Chondrocyte (in vitro differentiated cells): ENCODE measurements at regions not wholly inside any gene's neighbourhood (a gene's known extent, or its start where the extent isn't known, plus 50 kb on each side); places are given as distances from the start of the nearest gene placed in this dataset.

Experiments used
- DNase-seq: peaks from one replicate; pipeline ENCODE4 v3.0.0; 2021; ENCODE audit warnings: mixed read lengths, low spot score
- H3K27ac Mint-ChIP-seq: one replicate; pipeline ENCODE4 v1.8.0; 2021; ENCODE audit warnings: mild to moderate bottlenecking, moderate library complexity, mixed read lengths; ENCODE audit not compliant: unreplicated experiment
- H3K27me3 Mint-ChIP-seq: 2 replicates; pipeline ENCODE4 v1.8.0; 2021; ENCODE audit warnings: low read depth, mixed read lengths
- H3K36me3 Mint-ChIP-seq: 2 replicates; pipeline ENCODE4 v1.8.0; 2021; ENCODE audit warnings: low read depth, mixed read lengths
- H3K4me1 Mint-ChIP-seq: 2 replicates; pipeline ENCODE4 v1.8.0; 2021; ENCODE audit warnings: low read depth, mild to moderate bottlenecking, mixed read lengths
- H3K4me3 Mint-ChIP-seq: one replicate; pipeline ENCODE4 v1.8.0; 2021; ENCODE audit warnings: mild to moderate bottlenecking, moderate library complexity, mixed read lengths; ENCODE audit not compliant: unreplicated experiment
- H3K9me3 Mint-ChIP-seq: 2 replicates; pipeline ENCODE4 v1.8.0; 2021; ENCODE audit warnings: low read depth, mixed read lengths
- CTCF ChIP-seq: fragments of 200-600 bp; sonication (generic); IDR thresholded peaks from 2 replicates; pipeline ENCODE4 v1.5.0; 2021; ENCODE audit warnings: antibody characterized with exemption, mild to moderate bottlenecking, moderate library complexity

GRCh38 chrX:148284056-148284455, 216.4 kb upstream of the AFF2 start:
- Mint-ChIP-seq H3K9me3 (peaks cover 12% of the 10 kb centered on the region), H3K27me3 (no peaks in the 10 kb centered on the region), H3K36me3 (no peaks in the 10 kb centered on the region), H3K4me3 (no peak overlapping the region), H3K27ac (no peak overlapping the region), H3K4me1 (no peaks in the 10 kb centered on the region)
- TF ChIP-seq CTCF: no peak
- DNase-seq: no peak

DNA sequence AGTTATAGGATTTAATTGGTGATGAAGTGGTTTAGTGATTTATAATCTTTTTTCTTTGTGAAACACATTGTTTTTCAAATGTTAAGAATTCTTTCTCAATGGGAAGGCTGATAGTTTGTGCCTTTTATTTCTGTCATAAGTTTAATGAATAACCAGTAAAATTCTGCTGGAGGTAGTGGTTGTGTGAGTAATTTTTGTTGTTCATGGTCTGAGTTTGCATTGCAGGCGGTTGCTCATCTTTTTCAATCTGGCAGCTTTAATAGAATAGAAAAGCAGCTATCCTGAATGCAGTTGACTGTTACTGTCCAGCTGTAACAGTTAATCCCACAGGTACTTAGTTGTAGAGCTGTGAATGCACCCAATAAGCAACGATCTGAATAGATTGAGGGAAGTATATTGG, 215.6 kb upstream of the AFF2 start:
- no peak overlapping the region for H3K27ac Mint-ChIP-seq

DNA sequence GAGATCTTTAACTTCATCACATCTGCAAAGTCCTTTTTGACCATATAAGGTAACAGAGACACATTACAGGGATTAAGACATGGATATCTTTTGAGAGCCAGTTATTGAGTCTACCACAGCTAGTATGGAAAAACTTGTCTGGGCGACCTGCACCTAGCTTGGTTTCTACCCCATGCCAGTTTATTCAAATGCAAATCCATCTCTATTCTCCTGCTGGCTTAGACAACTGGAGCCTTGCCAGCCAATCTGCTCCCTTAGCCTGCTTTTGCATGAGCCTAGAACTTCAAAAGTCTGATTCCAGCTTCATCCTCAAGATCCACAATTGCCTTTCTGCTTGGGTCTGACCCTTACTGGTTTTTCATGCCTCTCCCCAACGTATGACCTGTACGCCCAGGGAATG, 212.0 kb upstream of the AFF2 start:
- Mint-ChIP-seq H3K4me3 (no peak overlapping the region), H3K9me3 (peaks cover 21% of the 10 kb centered on the region)
- no peak for TF ChIP-seq CTCF

More for the DNA sequence above, 215.6 kb upstream of the AFF2 start:
- H3K9me3 Mint-ChIP-seq: peaks cover 18% of the 10 kb centered on the region
- DNase-seq: no peak
- TF ChIP-seq CTCF: no peak
- H3K4me1 Mint-ChIP-seq: no peaks in the 10 kb centered on the region
- no peaks in the 10 kb centered on the region for H3K36me3 Mint-ChIP-seq
- no peaks in the 10 kb centered on the region for H3K27me3 Mint-ChIP-seq
- H3K4me3 Mint-ChIP-seq: no peak overlapping the region

DNA sequence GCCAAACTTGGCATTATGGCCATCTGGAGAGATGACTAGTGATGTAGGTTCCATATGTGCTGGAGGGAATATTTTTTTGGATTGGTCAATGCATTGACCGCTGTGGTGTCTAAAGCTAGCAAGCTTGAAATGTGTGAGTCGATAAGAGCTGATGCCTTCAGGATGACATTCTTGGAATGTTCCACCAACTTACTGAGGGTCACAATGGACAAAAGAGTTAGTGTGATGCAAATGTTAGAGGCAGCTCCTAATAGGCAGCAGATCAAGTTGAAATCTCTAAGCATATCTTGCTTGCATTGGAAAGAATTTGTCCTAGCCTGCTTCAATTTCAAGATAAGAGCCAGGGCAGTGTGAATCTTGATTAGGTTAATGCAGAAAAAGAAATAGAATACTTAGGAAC, 210.4 kb upstream of the AFF2 start:
- no peak for TF ChIP-seq CTCF

More for the DNA sequence above, 212.0 kb upstream of the AFF2 start:
- Mint-ChIP-seq H3K4me1 (no peaks in the 10 kb centered on the region), H3K36me3 (no peaks in the 10 kb centered on the region), H3K27me3 (no peaks in the 10 kb centered on the region), H3K27ac (no peak overlapping the region)
- DNase-seq: no peak

DNA sequence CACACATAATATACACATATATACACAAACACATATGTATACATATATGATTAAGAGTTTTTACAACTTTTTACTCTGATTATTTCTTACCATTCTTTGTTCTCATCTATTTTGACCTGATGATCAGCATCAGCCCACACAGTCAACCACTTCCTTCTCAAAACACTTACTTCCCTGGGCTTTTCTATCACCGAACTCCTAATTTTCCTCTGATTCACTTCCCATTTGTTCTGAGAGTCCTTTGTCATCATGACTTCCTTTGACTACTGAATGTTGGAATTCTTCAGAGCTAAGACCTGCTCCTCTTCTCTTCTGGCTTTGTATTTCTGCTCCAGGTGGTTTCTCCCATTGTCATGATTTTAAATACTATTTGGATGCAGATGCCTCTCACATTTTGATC, 209.5 kb upstream of the AFF2 start:
- no peak overlapping the region for H3K4me3 Mint-ChIP-seq
- H3K36me3 Mint-ChIP-seq: no peaks in the 10 kb centered on the region
- H3K27ac Mint-ChIP-seq: no peak overlapping the region
- TF ChIP-seq CTCF: no peak
- no peak for DNase-seq
- peaks cover 21% of the 10 kb centered on the region for H3K9me3 Mint-ChIP-seq
- no peaks in the 10 kb centered on the region for H3K27me3 Mint-ChIP-seq
- H3K4me1 Mint-ChIP-seq: no peaks in the 10 kb centered on the region

More for the DNA sequence above, 210.4 kb upstream of the AFF2 start:
- Mint-ChIP-seq H3K4me3 (no peak overlapping the region), H3K27me3 (no peaks in the 10 kb centered on the region), H3K9me3 (peaks cover 18% of the 10 kb centered on the region), H3K36me3 (no peaks in the 10 kb centered on the region), H3K4me1 (no peaks in the 10 kb centered on the region), H3K27ac (no peak overlapping the region)
- no peak for DNase-seq
